ENCODE measurements at regions not wholly inside any gene's neighbourhood (a gene's known extent, or its start where the extent isn't known, plus 50 kb on each side); places are given as distances from the start of the nearest gene placed in this dataset.

- no peak for TF ChIP-seq ZNF274 (IDR thresholded peaks at IDR 0.05; ENCODE audit: low read depth, low read length)
- TF ChIP-seq SIN3A (IDR thresholded peaks at IDR 0.05; ENCODE audit: low read depth), result no peak
- TF ChIP-seq SRF (IDR thresholded peaks at IDR 0.05; ENCODE audit: low read depth), result no peak
- no peak for TF ChIP-seq ZFX (IDR thresholded peaks at IDR 0.05)
- TF ChIP-seq REST (IDR thresholded peaks at IDR 0.05; ENCODE audit: low read depth), result no peak
- no peak for TF ChIP-seq CEBPB (IDR thresholded peaks at IDR 0.05; ENCODE audit: low read depth)
- no peaks in the 10 kb centered on the region for H3K9me2 ChIP-seq (ENCODE audit: insufficient read depth)
- H4K20me1 ChIP-seq (ENCODE audit: insufficient read depth), result no peaks in the 10 kb centered on the region
- H3K27ac ChIP-seq (ENCODE audit: low read depth, low read length), result no peak overlapping the region
- H3K9me3 ChIP-seq (ENCODE audit: control insufficient read depth in 1 of 2, insufficient read depth in 1 of 2, low read depth in 1 of 2, low read length in 2 of 2), result peaks cover 0 to 8% of the 10 kb centered on the region in 2 experiments; a peak in 3 of 4 replicates
- H3K36me3 ChIP-seq (ENCODE audit: control insufficient read depth in 1 of 2, insufficient read depth in 2 of 2, low read length in 2 of 2), result no peaks in the 10 kb centered on the region
- ATAC-seq (no peak), DNase-seq (ENCODE audit: low read depth, low spot score) (no peak)
- no peak overlapping the region for H3K4me2 ChIP-seq (ENCODE audit: low read length)
- no peaks in the 10 kb centered on the region for H3K4me1 ChIP-seq (ENCODE audit: control insufficient read depth in 1 of 2, insufficient read depth in 2 of 2, low read length in 2 of 2)
- no peaks in the 10 kb centered on the region for H3K27me3 ChIP-seq (ENCODE audit: insufficient read depth, low read length)
- no peak overlapping the region for H2AFZ ChIP-seq (ENCODE audit: low read depth, low read length, poor library complexity, severe bottlenecking)
- no peaks in the 10 kb centered on the region for H3K79me2 ChIP-seq (ENCODE audit: insufficient read depth, low read length)
- no peak overlapping the region for H3K9ac ChIP-seq (ENCODE audit: low read length)
- H3K4me3 ChIP-seq (replicated peaks in 1 of 2; ENCODE audit: low read depth in 1 of 2, low read length in 2 of 2), result no peak overlapping the region
- intact Hi-C loops (cut with micrococcal nuclease), result no loop called here
- BruUV-seq (replicated peaks), result no TSS peak
- RAD21 ChIA-PET (ENCODE audit: low non-redundant PET in 1 of 2, low total read pairs in 2 of 2, uncharacterized antibody in 2 of 2, unreplicated experiment in 2 of 2), result no interaction called here
- POLR2A ChIA-PET, result no interaction called here
- CTCF ChIA-PET, result no interaction called here
Measured at GRCh38 chr2:4916094-4916493, 776.1 kb upstream of the SOX11 start.

GRCh38 chr2:4930704-4931103, 761.5 kb upstream of the SOX11 start:
- Histone ChIP-seq H3K4me2 (ENCODE audit: low read length) (no peak overlapping the region), H4K20me1 (ENCODE audit: insufficient read depth) (no peaks in the 10 kb centered on the region), H3K4me1 (ENCODE audit: control insufficient read depth in 1 of 2, insufficient read depth in 2 of 2, low read length in 2 of 2) (no peaks in the 10 kb centered on the region), H3K9me2 (ENCODE audit: insufficient read depth) (no peaks in the 10 kb centered on the region), H3K9ac (ENCODE audit: low read length) (no peak overlapping the region), H3K4me3 (replicated peaks in 1 of 2; ENCODE audit: low read depth in 1 of 2, low read length in 2 of 2) (no peak overlapping the region), H2AFZ (ENCODE audit: low read depth, low read length, poor library complexity, severe bottlenecking) (no peak overlapping the region), H3K9me3 (ENCODE audit: control insufficient read depth in 1 of 2, insufficient read depth in 1 of 2, low read depth in 1 of 2, low read length in 2 of 2) (peaks cover 0 to 14% of the 10 kb centered on the region in 2 experiments; a peak in 2 of 4 replicates), H3K79me2 (ENCODE audit: insufficient read depth, low read length) (no peaks in the 10 kb centered on the region), H3K27ac (ENCODE audit: low read depth, low read length) (no peak overlapping the region), H3K36me3 (ENCODE audit: control insufficient read depth in 1 of 2, insufficient read depth in 2 of 2, low read length in 2 of 2) (no peaks in the 10 kb centered on the region), H3K27me3 (ENCODE audit: insufficient read depth, low read length) (no peaks in the 10 kb centered on the region)
- CTCF ChIA-PET, result no interaction called here
- no TSS peak for BruUV-seq (replicated peaks)
- POLR2A ChIA-PET, result no interaction called here
- intact Hi-C loops (cut with micrococcal nuclease), result no loop called here
- DNase-seq (ENCODE audit: low read depth, low spot score) (no peak), ATAC-seq (no peak)
- RAD21 ChIA-PET (ENCODE audit: low non-redundant PET in 1 of 2, low total read pairs in 2 of 2, uncharacterized antibody in 2 of 2, unreplicated experiment in 2 of 2), result no interaction called here
- no peak for TF ChIP-seq YY1 (IDR thresholded peaks at IDR 0.05; ENCODE audit: extremely low read depth, insufficient replicate concordance, low read depth, low read length)
- TF ChIP-seq ATF3 (IDR thresholded peaks at IDR 0.05), result no peak
- TF ChIP-seq EGR1 (IDR thresholded peaks at IDR 0.05; ENCODE audit: low read depth), result no peak
- no peak for TF ChIP-seq ZBTB33 (IDR thresholded peaks at IDR 0.05; ENCODE audit: extremely low read depth, insufficient replicate concordance, low read length)
- TF ChIP-seq POLR2A (IDR thresholded peaks at IDR 0.05; ENCODE audit: borderline replicate concordance, extremely low read depth, insufficient read depth, insufficient read length), result no peak
